ENCODE measurements at regions not wholly inside any gene's neighbourhood (a gene's known extent, or its start where the extent isn't known, plus 50 kb on each side); places are given as distances from the start of the nearest gene placed in this dataset.
"Not testable (repeated sequence)": the region's sequence is repeated elsewhere in the genome, so short reads cannot be mapped to it uniquely, and the experiment has no call there.

- intact Hi-C loops (cut with DNase I), result no loop called here
- no peak for DNase-seq (ENCODE audit: low spot score)
Measured at GRCh38 chr5:162209005-162209605, 141.5 kb downstream of the GABRG2 start.

- no peak for DNase-seq (ENCODE audit: low spot score)
- intact Hi-C loops (cut with DNase I), result no loop called here
Measured at GRCh38 chr5:162214551-162214950, 147.0 kb downstream of the GABRG2 start.

GRCh38 chr5:162217037-162217436, 149.5 kb downstream of the GABRG2 start:
- no peak for DNase-seq (ENCODE audit: low spot score)
- intact Hi-C loops (cut with DNase I), result no loop called here

- intact Hi-C loops (cut with DNase I), result no loop called here
- DNase-seq (ENCODE audit: low spot score), result no peak
Measured at GRCh38 chr5:162221910-162222309, 154.3 kb downstream of the GABRG2 start.

- no peak for DNase-seq (ENCODE audit: low spot score)
- intact Hi-C loops (cut with DNase I), result no loop called here
Measured at GRCh38 chr5:162227075-162227474, 159.5 kb downstream of the GABRG2 start.

GRCh38 chr5:162230348-162230747, 162.8 kb downstream of the GABRG2 start:
- intact Hi-C loops (cut with DNase I), result no loop called here
- no peak for DNase-seq (ENCODE audit: low spot score)

GRCh38 chr5:162231522-162231921, 163.9 kb downstream of the GABRG2 start:
- intact Hi-C loops (cut with DNase I), result no loop called here
- no peak for DNase-seq (ENCODE audit: low spot score)

- no peak for DNase-seq (ENCODE audit: low spot score)
- intact Hi-C loops (cut with DNase I), result no loop called here
Measured at GRCh38 chr5:162240734-162241133, 173.2 kb downstream of the GABRG2 start.

GRCh38 chr5:162242416-162242815, 174.8 kb downstream of the GABRG2 start:
- no peak for DNase-seq (ENCODE audit: low spot score)
- intact Hi-C loops (cut with DNase I), result no loop called here

- intact Hi-C loops (cut with DNase I), result no loop called here
- DNase-seq (ENCODE audit: low spot score), result no peak
Measured at GRCh38 chr5:162243651-162244050, 176.1 kb downstream of the GABRG2 start.

- intact Hi-C loops (cut with DNase I), result no loop called here
- DNase-seq (ENCODE audit: low spot score), result peak; percentile 37
Measured at GRCh38 chr5:162248107-162248713, 180.6 kb downstream of the GABRG2 start.

- intact Hi-C loops (cut with DNase I), result no loop called here
- DNase-seq (ENCODE audit: low spot score), result no peak
Measured at GRCh38 chr5:162256711-162257110, 189.1 kb downstream of the GABRG2 start.

GRCh38 chr5:162268694-162269481, 201.3 kb downstream of the GABRG2 start:
- no peak for DNase-seq (ENCODE audit: low spot score)
- intact Hi-C loops (cut with DNase I), result no loop called here

GRCh38 chr5:162272417-162272816, 204.8 kb downstream of the GABRG2 start:
- intact Hi-C loops (cut with DNase I), result no loop called here

GRCh38 chr5:162274679-162275078, 207.1 kb downstream of the GABRG2 start:
- DNase-seq (ENCODE audit: low spot score), result no peak
- intact Hi-C loops (cut with DNase I), result no loop called here

More at GRCh38 chr5:162272417-162272816, 204.8 kb downstream of the GABRG2 start:
- no peak for DNase-seq (ENCODE audit: low spot score)

GRCh38 chr5:162275387-162275786, 207.8 kb downstream of the GABRG2 start:
- intact Hi-C loops (cut with DNase I), result not testable (repeated sequence)

GRCh38 chr5:162282191-162282590, 214.6 kb downstream of the GABRG2 start:
- intact Hi-C loops (cut with DNase I), result no loop called here
- DNase-seq (ENCODE audit: low spot score), result no peak

More at GRCh38 chr5:162275387-162275786, 207.8 kb downstream of the GABRG2 start:
- DNase-seq (ENCODE audit: low spot score), result not testable (repeated sequence)

GRCh38 chr5:162283609-162284008, 216.0 kb downstream of the GABRG2 start:
- DNase-seq (ENCODE audit: low spot score), result no peak
- intact Hi-C loops (cut with DNase I), result no loop called here

- no peak for DNase-seq (ENCODE audit: low spot score)
- intact Hi-C loops (cut with DNase I), result no loop called here
Measured at GRCh38 chr5:162288647-162289296, 221.2 kb downstream of the GABRG2 start.

GRCh38 chr5:162289489-162289888, 221.9 kb downstream of the GABRG2 start:
- intact Hi-C loops (cut with DNase I), result no loop called here
- DNase-seq (ENCODE audit: low spot score), result no peak

Measured in posterior vena cava (tissue), 2 donors.